ENCODE measurements at regions not wholly inside any gene's neighbourhood (a gene's known extent, or its start where the extent isn't known, plus 50 kb on each side); places are given as distances from the start of the nearest gene placed in this dataset.

DNA sequence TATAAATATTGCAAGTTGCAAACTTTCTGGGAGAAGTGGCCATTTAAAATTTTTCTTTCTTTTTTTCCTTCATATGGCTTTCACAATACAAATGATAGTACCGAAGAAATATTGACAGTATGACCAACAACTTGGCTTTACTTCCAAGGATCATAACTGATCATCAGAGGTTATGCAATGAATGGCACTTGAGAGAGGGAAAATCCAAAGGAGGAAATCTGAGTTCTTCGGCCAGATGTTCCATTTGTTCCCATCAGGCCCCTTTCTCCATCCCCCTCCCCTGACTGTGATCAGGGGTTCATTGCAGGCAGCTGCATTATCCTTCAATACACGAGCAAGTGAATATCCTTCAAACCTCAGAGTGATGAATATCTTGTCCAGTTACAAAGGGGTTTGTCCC lies 130.0 kb upstream of the UST start:
- Histone ChIP-seq H3K27me3 (no peaks in the 10 kb centered on the region), H3K36me3 (no peaks in the 10 kb centered on the region), H3K4me1 (ENCODE audit: low read depth) (peaks cover 4% of the 10 kb centered on the region), H3K4me3 (no peak overlapping the region), H3K9me3 (ENCODE audit: low read depth) (no peaks in the 10 kb centered on the region), H3K27ac (no peak overlapping the region)
- TF ChIP-seq, protein P1, sequence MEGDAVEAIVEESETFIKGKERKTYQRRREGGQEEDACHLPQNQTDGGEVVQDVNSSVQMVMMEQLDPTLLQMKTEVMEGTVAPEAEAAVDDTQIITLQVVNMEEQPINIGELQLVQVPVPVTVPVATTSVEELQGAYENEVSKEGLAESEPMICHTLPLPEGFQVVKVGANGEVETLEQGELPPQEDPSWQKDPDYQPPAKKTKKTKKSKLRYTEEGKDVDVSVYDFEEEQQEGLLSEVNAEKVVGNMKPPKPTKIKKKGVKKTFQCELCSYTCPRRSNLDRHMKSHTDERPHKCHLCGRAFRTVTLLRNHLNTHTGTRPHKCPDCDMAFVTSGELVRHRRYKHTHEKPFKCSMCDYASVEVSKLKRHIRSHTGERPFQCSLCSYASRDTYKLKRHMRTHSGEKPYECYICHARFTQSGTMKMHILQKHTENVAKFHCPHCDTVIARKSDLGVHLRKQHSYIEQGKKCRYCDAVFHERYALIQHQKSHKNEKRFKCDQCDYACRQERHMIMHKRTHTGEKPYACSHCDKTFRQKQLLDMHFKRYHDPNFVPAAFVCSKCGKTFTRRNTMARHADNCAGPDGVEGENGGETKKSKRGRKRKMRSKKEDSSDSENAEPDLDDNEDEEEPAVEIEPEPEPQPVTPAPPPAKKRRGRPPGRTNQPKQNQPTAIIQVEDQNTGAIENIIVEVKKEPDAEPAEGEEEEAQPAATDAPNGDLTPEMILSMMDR (IDR thresholded peaks at IDR 0.05; ENCODE audit: low read depth, low read length), result no peak
- no peak for DNase-seq (ENCODE audit: low read depth in 1 of 2, low spot score in 1 of 2)

DNA sequence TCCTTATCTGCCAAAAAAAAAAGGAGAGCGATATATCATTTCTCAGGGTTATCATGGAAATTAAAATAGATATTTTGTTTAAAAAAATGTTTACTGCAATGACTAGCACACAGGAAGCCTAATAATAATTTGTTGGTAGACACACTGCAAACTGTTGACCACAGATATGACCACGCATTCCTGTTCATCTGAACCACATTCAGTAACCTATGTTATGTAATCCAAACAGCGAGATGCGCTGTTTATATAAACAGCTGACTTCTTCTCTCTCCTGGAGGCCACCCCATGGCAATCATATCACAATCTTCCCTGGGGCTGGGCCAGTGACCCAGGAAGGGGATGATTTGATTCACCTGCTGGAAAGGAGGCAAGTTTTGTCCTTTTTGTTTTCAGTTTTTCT lies 129.3 kb upstream of the UST start:
- DNase-seq (ENCODE audit: low read depth in 1 of 2, low spot score in 1 of 2), result peak in 1 of 2 donors; percentile 42
- H3K9me3 ChIP-seq (ENCODE audit: low read depth), result no peaks in the 10 kb centered on the region
- TF ChIP-seq, protein P1 (IDR thresholded peaks at IDR 0.05; ENCODE audit: low read depth, low read length), result no peak

DNA sequence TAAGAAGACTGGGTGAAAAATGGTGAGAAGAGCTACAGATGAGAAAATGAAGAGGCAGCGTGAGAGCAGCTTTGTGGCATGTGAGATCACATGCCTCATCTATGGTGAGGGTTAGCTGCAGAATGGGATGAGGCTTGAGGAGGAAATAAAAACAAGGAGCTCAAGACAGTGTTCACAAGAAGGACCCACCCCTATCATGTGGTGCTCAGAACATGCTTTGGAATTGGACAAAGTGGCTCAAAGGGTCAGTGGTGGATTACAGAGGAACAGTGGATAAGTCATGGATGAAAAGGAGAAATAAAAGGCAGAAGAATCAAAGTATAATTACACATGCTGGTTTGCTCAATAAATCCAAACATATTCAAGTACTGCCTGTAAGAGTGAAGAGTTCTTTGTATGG lies 126.9 kb upstream of the UST start:
- Histone ChIP-seq H3K36me3 (no peaks in the 10 kb centered on the region), H3K4me1 (ENCODE audit: low read depth) (peaks cover 4% of the 10 kb centered on the region), H3K9me3 (ENCODE audit: low read depth) (no peaks in the 10 kb centered on the region), H3K27ac (no peak overlapping the region), H3K27me3 (no peaks in the 10 kb centered on the region), H3K4me3 (no peak overlapping the region)
- TF ChIP-seq, protein P1 (IDR thresholded peaks at IDR 0.05; ENCODE audit: low read depth, low read length), result no peak
- DNase-seq (ENCODE audit: low read depth in 1 of 2, low spot score in 1 of 2), result no peak

More for the DNA sequence above, 129.3 kb upstream of the UST start:
- Histone ChIP-seq H3K36me3 (no peaks in the 10 kb centered on the region), H3K27ac (no peak overlapping the region), H3K27me3 (no peaks in the 10 kb centered on the region), H3K4me3 (no peak overlapping the region), H3K4me1 (ENCODE audit: low read depth) (peaks cover 4% of the 10 kb centered on the region)

DNA sequence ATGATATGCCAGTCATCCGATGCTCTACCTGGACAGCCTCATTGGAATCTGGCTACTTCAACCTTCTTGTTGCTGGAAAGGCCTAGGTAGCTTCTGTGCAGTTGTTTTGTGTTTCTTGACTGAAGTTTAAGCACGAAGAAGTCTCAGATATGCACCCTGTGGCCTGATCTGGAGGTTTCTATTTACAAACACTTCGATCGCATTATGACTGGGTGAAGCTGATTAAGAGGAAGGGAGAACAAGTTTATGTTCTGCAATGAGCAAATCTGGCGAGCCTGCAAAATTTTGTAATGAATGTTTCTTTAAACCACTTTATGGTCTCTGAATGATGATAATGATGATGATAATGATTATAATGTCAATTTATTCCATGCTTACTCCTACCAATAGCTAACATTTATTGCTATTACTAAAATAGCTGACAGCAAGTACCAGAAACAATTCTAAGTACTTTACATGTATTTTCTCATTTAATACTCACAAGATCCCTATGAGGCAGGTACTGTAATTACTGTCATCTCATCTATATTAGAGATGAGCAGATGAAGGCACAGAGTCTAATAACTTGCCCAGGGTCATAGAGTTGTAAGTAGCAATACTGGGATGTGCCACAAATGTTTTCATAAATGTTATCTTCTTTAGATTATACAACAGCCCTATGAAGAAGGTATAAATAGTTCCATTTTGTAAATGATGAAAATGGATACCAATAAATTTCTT lies 126.1 kb upstream of the UST start:
- Histone ChIP-seq H3K27ac (no peak overlapping the region), H3K36me3 (no peaks in the 10 kb centered on the region), H3K4me1 (ENCODE audit: low read depth) (peaks cover 4% of the 10 kb centered on the region), H3K27me3 (no peaks in the 10 kb centered on the region), H3K4me3 (no peak overlapping the region), H3K9me3 (ENCODE audit: low read depth) (no peaks in the 10 kb centered on the region)
- DNase-seq (ENCODE audit: low read depth in 1 of 2, low spot score in 1 of 2), result no peak
- TF ChIP-seq, protein P1 (IDR thresholded peaks at IDR 0.05; ENCODE audit: low read depth, low read length), result no peak

DNA sequence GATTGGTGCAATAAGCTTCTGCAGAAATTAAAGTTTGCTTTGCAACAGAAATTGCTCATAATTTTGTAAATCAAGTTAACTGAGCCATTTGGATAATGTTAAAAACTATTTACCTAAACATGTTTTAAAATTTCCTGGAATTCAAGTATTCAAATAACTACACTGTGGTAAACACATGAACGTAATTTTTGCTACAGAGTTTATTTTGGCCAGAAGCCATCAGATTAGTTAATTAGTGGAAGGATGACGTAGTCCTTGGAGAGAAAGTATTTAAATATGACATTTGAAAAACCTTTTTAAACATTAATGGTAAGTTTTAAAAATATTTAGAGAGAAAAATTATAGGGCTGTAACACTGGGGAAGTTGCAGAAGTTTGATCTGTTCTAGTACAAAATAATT lies 121.2 kb upstream of the UST start:
- no peaks in the 10 kb centered on the region for H3K36me3 ChIP-seq
- no peak overlapping the region for H3K27ac ChIP-seq
- H3K4me3 ChIP-seq, result no peak overlapping the region
- H3K27me3 ChIP-seq, result no peaks in the 10 kb centered on the region
- TF ChIP-seq, protein P1 (IDR thresholded peaks at IDR 0.05; ENCODE audit: low read depth, low read length), result no peak
- peak in 1 of 2 donors; percentile 34 for DNase-seq (ENCODE audit: low read depth in 1 of 2, low spot score in 1 of 2)
- H3K4me1 ChIP-seq (ENCODE audit: low read depth), result no peaks in the 10 kb centered on the region
- H3K9me3 ChIP-seq (ENCODE audit: low read depth), result no peaks in the 10 kb centered on the region
